HL-60 (cell line): ENCODE measurements at regions not wholly inside any gene's neighbourhood (a gene's known extent, or its start where the extent isn't known, plus 50 kb on each side); places are given as distances from the start of the nearest gene placed in this dataset.
"Not testable (repeated sequence)": the region's sequence is repeated elsewhere in the genome, so short reads cannot be mapped to it uniquely, and the experiment has no call there.

ENCODE experiments used
- DNase-seq, 2 experiments: peaks; one replicate each; pipeline ENCODE4 v3.0.0-alpha.2; 2010 to 2020; ENCODE audit warnings: low read depth in 1 of 2, low spot score in 1 of 2
- H3K27ac ChIP-seq: fragments of 250-450 bp; sonication (Bioruptor Pico); replicated peaks from 2 replicates; pipeline ENCODE4 v1.5.1; 2020; ENCODE audit warnings: mild to moderate bottlenecking, moderate library complexity
- H3K27me3 ChIP-seq: fragments of 250-450 bp; sonication (Bioruptor Pico); 2 replicates; pipeline ENCODE4 v1.5.1; 2021; ENCODE audit warnings: mild to moderate bottlenecking, moderate library complexity; ENCODE audit not compliant: insufficient read depth, poor library complexity, severe bottlenecking
- H3K4me3 ChIP-seq: replicated peaks from 2 replicates; pipeline ENCODE4 v1.5.1; 2011; ENCODE audit warnings: mild to moderate bottlenecking, control low read depth, low read length; ENCODE audit not compliant: insufficient read depth
- GABPA ChIP-seq: IDR thresholded peaks from 2 replicates; pipeline ENCODE4 v1.6.1; 2012; ENCODE audit warnings: low read depth
- POLR2AphosphoS5 ChIP-seq: IDR thresholded peaks from 2 replicates; pipeline ENCODE4 v1.6.1; 2012; ENCODE audit warnings: low read depth
- SPI1 ChIP-seq: IDR thresholded peaks from 2 replicates; pipeline ENCODE4 v1.6.1; 2012; ENCODE audit warnings: low read depth, mild to moderate bottlenecking, borderline replicate concordance
- TF ChIP-seq, protein P1 (sequence below): IDR thresholded peaks from one replicate; pipeline ENCODE4 v1.5.1; 2011; ENCODE audit warnings: low read length, control low read depth, inconsistent platforms; ENCODE audit not compliant: insufficient read depth
- TF ChIP-seq, protein P2 (sequence below): IDR thresholded peaks from 2 replicates; pipeline ENCODE4 v1.6.1; 2012; ENCODE audit warnings: low read depth; ENCODE audit not compliant: insufficient replicate concordance

- no peaks in the 10 kb centered on the region for H3K27me3 ChIP-seq
- DNase-seq = no peak
- TF ChIP-seq, protein P1, sequence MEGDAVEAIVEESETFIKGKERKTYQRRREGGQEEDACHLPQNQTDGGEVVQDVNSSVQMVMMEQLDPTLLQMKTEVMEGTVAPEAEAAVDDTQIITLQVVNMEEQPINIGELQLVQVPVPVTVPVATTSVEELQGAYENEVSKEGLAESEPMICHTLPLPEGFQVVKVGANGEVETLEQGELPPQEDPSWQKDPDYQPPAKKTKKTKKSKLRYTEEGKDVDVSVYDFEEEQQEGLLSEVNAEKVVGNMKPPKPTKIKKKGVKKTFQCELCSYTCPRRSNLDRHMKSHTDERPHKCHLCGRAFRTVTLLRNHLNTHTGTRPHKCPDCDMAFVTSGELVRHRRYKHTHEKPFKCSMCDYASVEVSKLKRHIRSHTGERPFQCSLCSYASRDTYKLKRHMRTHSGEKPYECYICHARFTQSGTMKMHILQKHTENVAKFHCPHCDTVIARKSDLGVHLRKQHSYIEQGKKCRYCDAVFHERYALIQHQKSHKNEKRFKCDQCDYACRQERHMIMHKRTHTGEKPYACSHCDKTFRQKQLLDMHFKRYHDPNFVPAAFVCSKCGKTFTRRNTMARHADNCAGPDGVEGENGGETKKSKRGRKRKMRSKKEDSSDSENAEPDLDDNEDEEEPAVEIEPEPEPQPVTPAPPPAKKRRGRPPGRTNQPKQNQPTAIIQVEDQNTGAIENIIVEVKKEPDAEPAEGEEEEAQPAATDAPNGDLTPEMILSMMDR = no peak
- H3K4me3 ChIP-seq = no peak overlapping the region
- no peak overlapping the region for H3K27ac ChIP-seq
These were observed 64.2 kb upstream of the ALG13 start for GRCh38 chrX:111616786-111617185.

DNA sequence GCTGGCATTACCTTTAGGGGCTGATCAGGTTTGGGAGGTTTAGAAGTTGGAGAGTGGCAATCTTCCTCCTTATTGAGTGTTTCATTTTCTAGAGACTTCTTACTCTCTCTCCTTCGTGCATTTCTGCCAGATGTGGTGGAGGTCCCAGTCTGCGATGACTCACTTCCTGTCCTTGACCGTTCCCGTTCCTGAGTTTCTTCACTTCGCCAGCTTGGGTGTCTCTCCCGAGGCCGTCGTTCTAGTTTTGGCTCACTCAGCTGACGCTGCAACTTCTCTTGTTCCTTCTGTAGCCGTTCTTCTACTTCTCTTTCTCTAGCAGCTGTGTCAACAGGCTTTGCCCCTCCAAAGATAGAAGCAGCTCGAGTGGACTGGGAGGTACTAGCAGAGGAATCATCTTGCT lies 60.9 kb upstream of the ALG13 start:
- not testable (repeated sequence) for H3K4me3 ChIP-seq, H3K27ac ChIP-seq, H3K27me3 ChIP-seq
- DNase-seq = peak; percentile 50 to 74

DNA sequence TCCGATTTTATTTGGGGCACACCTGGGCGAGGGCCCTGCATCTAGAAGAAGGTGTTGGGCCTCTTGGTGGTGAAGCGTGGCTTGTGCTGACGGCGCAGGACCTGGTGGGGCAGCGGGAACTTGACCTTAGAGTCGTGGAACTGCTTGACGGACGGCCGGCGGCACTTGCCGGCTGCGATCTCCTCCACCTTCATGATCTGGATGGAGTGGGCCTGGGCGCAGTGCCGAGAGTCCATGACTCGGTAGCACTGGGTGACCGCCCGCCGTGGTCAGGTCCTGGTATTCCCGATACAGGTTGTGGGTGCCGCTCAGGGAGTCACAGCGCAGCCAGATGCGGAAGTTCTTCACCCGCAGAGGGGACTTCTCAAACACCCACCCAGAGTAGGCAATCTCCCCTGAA lies 56.8 kb upstream of the ALG13 start:
- TF ChIP-seq GABPA (no peak), POLR2AphosphoS5 (no peak), SPI1 (no peak)
- TF ChIP-seq, protein P1 = no peak
- TF ChIP-seq, protein P2, sequence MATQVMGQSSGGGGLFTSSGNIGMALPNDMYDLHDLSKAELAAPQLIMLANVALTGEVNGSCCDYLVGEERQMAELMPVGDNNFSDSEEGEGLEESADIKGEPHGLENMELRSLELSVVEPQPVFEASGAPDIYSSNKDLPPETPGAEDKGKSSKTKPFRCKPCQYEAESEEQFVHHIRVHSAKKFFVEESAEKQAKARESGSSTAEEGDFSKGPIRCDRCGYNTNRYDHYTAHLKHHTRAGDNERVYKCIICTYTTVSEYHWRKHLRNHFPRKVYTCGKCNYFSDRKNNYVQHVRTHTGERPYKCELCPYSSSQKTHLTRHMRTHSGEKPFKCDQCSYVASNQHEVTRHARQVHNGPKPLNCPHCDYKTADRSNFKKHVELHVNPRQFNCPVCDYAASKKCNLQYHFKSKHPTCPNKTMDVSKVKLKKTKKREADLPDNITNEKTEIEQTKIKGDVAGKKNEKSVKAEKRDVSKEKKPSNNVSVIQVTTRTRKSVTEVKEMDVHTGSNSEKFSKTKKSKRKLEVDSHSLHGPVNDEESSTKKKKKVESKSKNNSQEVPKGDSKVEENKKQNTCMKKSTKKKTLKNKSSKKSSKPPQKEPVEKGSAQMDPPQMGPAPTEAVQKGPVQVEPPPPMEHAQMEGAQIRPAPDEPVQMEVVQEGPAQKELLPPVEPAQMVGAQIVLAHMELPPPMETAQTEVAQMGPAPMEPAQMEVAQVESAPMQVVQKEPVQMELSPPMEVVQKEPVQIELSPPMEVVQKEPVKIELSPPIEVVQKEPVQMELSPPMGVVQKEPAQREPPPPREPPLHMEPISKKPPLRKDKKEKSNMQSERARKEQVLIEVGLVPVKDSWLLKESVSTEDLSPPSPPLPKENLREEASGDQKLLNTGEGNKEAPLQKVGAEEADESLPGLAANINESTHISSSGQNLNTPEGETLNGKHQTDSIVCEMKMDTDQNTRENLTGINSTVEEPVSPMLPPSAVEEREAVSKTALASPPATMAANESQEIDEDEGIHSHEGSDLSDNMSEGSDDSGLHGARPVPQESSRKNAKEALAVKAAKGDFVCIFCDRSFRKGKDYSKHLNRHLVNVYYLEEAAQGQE = no peak
- H3K27ac ChIP-seq = no peak overlapping the region
- no peaks in the 10 kb centered on the region for H3K27me3 ChIP-seq
- no peak for DNase-seq
- H3K4me3 ChIP-seq = no peak overlapping the region

GRCh38 chrX:111627256-111627655 lies 53.7 kb upstream of the ALG13 start:
- not testable (repeated sequence) for DNase-seq, H3K27ac ChIP-seq, H3K27me3 ChIP-seq, H3K4me3 ChIP-seq
